ENCODE measurements at regions not wholly inside any gene's neighbourhood (a gene's known extent, or its start where the extent isn't known, plus 50 kb on each side); places are given as distances from the start of the nearest gene placed in this dataset.

DNA sequence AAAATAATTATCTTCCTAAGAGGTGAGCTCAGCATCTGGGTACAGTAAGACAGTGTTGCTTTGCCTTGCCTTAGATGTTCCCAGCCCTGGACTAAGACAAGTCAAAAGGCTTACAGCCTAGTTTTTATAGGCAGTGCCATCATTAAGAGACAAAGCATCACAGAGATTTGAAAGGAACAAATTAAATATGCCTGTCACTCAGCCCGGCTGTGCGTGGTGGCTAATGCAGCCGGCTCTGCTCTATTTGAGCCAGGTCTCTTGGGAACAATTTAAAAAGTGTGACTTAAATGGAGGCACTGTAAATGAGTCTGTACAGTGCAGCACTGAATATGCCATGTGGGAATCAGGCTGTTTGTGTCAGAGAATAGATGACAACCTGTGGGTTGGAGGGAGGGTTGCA is 1687.4 kb upstream of the FLRT2 start:
- Histone ChIP-seq H3K27me3 (replicated peaks; ENCODE audit: control insufficient read depth, insufficient read depth, low read length) (no peaks in the 10 kb centered on the region), H3K9ac (ENCODE audit: low read length) (no peak overlapping the region), H3K36me3 (ENCODE audit: control insufficient read depth, insufficient read depth, low read length, severe bottlenecking) (no peaks in the 10 kb centered on the region), H3K9me3 (ENCODE audit: control insufficient read depth, low read length) (no peaks in the 10 kb centered on the region), H3K4me3 (ENCODE audit: low read length) (no peak overlapping the region), H3K4me1 (ENCODE audit: control insufficient read depth, insufficient read depth, low read length) (no peaks in the 10 kb centered on the region)
- no peak for DNase-seq (ENCODE audit: low read depth)

DNA sequence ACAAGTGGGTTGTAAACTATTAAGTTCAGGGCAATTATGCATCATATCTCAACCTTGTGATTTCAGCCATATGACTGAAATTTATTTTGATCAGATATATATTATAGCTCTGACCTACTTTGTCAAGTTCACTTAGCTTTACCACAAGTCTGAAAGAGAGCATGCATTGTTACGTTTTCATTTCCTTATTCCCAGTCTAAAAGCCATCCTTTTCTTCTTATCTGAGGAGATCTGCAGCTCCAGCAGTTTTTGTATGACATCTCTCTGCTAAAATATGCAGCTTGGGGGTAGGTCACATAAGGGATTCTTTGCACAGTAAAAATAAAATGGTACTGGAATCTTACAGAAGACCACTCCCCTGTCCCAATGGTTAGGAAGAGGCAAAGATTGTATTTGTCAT is 1682.8 kb upstream of the FLRT2 start:
- DNase-seq (ENCODE audit: low read depth), result peak; percentile 8
- Histone ChIP-seq H3K4me3 (ENCODE audit: low read length) (no peak overlapping the region), H3K9ac (ENCODE audit: low read length) (no peak overlapping the region), H3K36me3 (ENCODE audit: control insufficient read depth, insufficient read depth, low read length, severe bottlenecking) (no peaks in the 10 kb centered on the region), H3K27me3 (replicated peaks; ENCODE audit: control insufficient read depth, insufficient read depth, low read length) (no peaks in the 10 kb centered on the region), H3K4me1 (ENCODE audit: control insufficient read depth, insufficient read depth, low read length) (no peaks in the 10 kb centered on the region), H3K9me3 (ENCODE audit: control insufficient read depth, low read length) (no peaks in the 10 kb centered on the region)

DNA sequence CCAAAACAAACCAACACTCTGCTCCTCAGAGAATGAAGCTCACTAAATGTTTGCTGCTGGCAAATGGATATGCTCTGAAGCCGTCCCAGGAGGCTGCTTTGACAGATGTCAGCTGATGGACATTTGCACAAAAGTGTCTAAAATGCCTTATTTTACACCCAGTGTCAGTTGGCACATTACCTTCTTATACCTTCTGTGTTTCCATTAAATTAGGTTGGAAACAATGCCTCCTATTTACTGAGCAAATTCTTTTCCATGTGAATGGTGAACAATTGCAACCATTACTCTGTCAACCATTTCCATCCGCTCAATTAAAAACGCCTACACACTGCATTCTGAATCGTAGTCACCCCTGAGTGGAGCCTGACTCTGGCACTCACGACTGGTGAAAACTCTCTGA is 1679.9 kb upstream of the FLRT2 start:
- Histone ChIP-seq H3K9ac (ENCODE audit: low read length) (no peak overlapping the region), H3K4me1 (ENCODE audit: control insufficient read depth, insufficient read depth, low read length) (no peaks in the 10 kb centered on the region), H3K9me3 (ENCODE audit: control insufficient read depth, low read length) (no peaks in the 10 kb centered on the region), H3K4me3 (ENCODE audit: low read length) (no peak overlapping the region), H3K36me3 (ENCODE audit: control insufficient read depth, insufficient read depth, low read length, severe bottlenecking) (no peaks in the 10 kb centered on the region), H3K27me3 (replicated peaks; ENCODE audit: control insufficient read depth, insufficient read depth, low read length) (no peaks in the 10 kb centered on the region)
- DNase-seq (ENCODE audit: low read depth), result no peak

DNA sequence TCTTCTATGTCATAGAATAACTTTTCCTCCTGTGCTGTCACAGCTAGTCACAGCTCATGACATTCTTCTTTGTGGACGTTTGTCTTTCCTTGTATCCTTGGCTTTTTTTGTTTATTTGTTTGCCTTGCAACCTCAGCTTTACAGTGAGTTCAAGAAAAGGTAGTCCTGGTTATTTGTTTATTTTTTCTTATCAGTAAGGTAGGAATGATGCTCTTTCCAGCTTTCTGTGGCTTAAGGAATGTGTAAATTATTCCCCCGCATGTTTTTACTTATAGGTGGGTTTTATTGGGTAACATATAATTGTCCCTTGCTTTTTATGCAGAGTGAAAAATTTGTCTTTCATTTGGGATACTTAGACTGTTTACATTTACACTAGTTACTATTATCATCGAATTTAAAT is 1673.6 kb upstream of the FLRT2 start:
- Histone ChIP-seq H3K4me1 (ENCODE audit: control insufficient read depth, insufficient read depth, low read length) (no peaks in the 10 kb centered on the region), H3K4me3 (ENCODE audit: low read length) (no peak overlapping the region), H3K9ac (ENCODE audit: low read length) (no peak overlapping the region), H3K27me3 (replicated peaks; ENCODE audit: control insufficient read depth, insufficient read depth, low read length) (no peaks in the 10 kb centered on the region), H3K36me3 (ENCODE audit: control insufficient read depth, insufficient read depth, low read length, severe bottlenecking) (no peaks in the 10 kb centered on the region), H3K9me3 (ENCODE audit: control insufficient read depth, low read length) (no peaks in the 10 kb centered on the region)
- no peak for DNase-seq (ENCODE audit: low read depth)

DNA sequence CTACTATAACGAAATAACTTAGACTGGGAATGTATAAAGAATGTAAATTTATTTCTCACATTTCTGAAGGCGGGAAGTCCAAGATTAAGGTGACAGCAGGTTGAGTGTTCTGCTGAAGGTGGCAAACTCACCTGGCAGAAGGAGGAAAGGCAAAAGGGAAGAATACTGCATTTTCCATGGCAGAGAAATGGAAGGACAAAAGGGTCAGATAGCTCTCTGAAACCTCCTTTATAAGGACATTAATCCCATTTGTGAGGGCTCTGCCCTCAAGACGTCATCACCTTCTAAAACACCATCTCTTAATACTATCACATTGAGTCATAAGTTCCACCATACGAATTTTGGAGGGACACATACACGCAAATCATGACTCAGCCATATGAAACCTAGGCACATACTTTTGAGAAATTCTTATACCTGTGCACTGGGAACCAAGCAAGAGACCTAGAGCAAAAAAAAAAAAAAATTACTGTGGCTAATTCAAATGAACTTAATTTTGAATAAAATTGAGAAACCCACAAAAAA is 1669.3 kb upstream of the FLRT2 start:
- Histone ChIP-seq H3K36me3 (ENCODE audit: control insufficient read depth, insufficient read depth, low read length, severe bottlenecking) (no peaks in the 10 kb centered on the region), H3K4me1 (ENCODE audit: control insufficient read depth, insufficient read depth, low read length) (no peaks in the 10 kb centered on the region), H3K4me3 (ENCODE audit: low read length) (no peak overlapping the region), H3K9ac (ENCODE audit: low read length) (no peak overlapping the region), H3K27me3 (replicated peaks; ENCODE audit: control insufficient read depth, insufficient read depth, low read length) (no peaks in the 10 kb centered on the region), H3K9me3 (ENCODE audit: control insufficient read depth, low read length) (no peaks in the 10 kb centered on the region)
- no peak for DNase-seq (ENCODE audit: low read depth)

DNA sequence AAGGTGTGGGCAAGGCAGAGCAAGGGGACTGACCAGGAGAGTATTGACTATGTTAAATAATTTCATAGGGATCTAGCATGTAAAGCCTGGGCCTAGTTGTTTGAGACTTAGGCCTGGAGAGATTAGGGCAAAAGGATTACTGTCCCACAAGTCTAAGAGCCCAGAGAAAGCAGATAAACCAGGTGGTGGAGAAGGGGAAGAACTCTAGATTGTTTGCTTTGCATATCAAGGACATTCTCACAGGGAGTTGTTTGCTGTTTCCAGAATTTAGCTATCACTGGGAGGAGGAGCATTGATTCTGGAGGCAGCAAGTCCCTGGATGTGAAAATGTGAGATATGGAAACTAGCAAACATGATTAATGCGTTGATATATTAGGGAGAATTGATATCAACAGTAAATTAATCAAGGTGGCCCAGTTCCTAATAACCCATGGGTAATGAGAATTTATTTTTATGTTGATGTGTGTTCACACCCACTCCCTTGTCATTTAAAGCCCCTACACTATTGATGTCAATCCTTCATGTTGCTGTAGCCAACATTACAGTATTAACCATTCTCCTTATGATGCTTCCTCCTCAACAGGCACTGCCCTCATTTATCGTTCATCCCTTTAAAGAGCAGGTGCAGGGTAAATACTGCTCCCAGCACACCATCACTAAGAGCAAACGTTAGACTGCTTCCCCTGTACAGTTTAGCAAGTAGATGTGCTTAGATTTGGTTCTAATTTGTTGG is 1666.7 kb upstream of the FLRT2 start:
- Histone ChIP-seq H3K9me3 (ENCODE audit: control insufficient read depth, low read length) (no peaks in the 10 kb centered on the region), H3K4me1 (ENCODE audit: control insufficient read depth, insufficient read depth, low read length) (no peaks in the 10 kb centered on the region), H3K4me3 (ENCODE audit: low read length) (no peak overlapping the region), H3K36me3 (ENCODE audit: control insufficient read depth, insufficient read depth, low read length, severe bottlenecking) (no peaks in the 10 kb centered on the region), H3K9ac (ENCODE audit: low read length) (no peak overlapping the region), H3K27me3 (replicated peaks; ENCODE audit: control insufficient read depth, insufficient read depth, low read length) (no peaks in the 10 kb centered on the region)
- no peak for DNase-seq (ENCODE audit: low read depth)

DNA sequence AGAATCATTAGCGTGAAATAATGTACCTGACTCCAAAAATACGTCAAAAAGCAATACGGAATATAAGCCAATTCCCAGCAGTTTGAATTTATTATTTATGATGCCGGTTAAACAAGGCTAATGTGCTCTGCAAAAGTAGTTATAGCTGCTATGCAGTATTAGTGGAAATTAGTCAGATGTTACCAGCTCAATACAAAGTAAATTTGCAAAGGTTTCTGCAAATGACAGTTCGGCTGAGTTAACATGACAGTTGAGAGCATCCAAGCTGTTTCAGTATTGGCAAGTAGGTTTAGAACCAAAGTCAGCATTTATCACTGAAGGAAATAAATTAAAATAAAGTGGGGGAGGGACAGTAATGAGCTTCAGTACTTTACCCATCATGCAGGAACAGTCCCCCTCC is 1665.8 kb upstream of the FLRT2 start:
- no peaks in the 10 kb centered on the region for H3K27me3 ChIP-seq (replicated peaks; ENCODE audit: control insufficient read depth, insufficient read depth, low read length)
- H3K9me3 ChIP-seq (ENCODE audit: control insufficient read depth, low read length), result no peaks in the 10 kb centered on the region
- H3K4me1 ChIP-seq (ENCODE audit: control insufficient read depth, insufficient read depth, low read length), result no peaks in the 10 kb centered on the region
- no peaks in the 10 kb centered on the region for H3K36me3 ChIP-seq (ENCODE audit: control insufficient read depth, insufficient read depth, low read length, severe bottlenecking)
- H3K9ac ChIP-seq (ENCODE audit: low read length), result no peak overlapping the region
- no peak overlapping the region for H3K4me3 ChIP-seq (ENCODE audit: low read length)
- DNase-seq (ENCODE audit: low read depth), result no peak

DNA sequence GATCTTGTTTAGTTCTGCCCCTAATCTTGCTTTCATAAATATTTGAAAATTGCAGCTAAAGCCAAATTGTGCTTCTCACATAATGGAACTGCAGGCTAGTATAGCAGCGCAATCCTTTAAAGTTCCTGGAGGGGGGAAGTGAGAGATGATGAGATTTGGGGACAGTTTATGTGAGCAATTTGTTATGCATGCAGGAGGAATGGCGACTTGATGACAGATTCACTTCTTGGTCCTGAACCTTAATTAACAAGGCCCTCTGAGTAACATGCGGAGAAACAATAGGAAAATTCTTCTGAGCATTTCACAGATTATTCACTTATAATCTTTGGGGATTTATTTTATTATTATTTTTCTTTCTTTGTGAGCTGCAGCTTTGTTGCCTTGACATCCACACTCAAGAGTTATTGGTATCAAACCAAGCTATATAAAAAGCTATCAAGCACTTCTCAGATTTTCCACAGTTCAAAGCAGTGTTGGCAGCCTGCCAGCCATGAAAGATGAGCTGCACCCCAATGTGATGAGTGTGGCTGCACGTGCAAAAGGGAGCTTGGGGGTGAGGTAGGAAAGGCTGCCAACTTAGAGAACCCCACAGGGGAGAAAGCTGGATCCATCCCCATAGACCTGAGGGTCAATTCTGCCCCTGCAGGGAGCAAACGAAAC is 1662.2 kb upstream of the FLRT2 start:
- Histone ChIP-seq H3K36me3 (ENCODE audit: control insufficient read depth, insufficient read depth, low read length, severe bottlenecking) (no peaks in the 10 kb centered on the region), H3K4me3 (ENCODE audit: low read length) (no peak overlapping the region), H3K9ac (ENCODE audit: low read length) (no peak overlapping the region), H3K9me3 (ENCODE audit: control insufficient read depth, low read length) (no peaks in the 10 kb centered on the region), H3K4me1 (ENCODE audit: control insufficient read depth, insufficient read depth, low read length) (no peaks in the 10 kb centered on the region), H3K27me3 (replicated peaks; ENCODE audit: control insufficient read depth, insufficient read depth, low read length) (no peaks in the 10 kb centered on the region)
- no peak for DNase-seq (ENCODE audit: low read depth)

DNA sequence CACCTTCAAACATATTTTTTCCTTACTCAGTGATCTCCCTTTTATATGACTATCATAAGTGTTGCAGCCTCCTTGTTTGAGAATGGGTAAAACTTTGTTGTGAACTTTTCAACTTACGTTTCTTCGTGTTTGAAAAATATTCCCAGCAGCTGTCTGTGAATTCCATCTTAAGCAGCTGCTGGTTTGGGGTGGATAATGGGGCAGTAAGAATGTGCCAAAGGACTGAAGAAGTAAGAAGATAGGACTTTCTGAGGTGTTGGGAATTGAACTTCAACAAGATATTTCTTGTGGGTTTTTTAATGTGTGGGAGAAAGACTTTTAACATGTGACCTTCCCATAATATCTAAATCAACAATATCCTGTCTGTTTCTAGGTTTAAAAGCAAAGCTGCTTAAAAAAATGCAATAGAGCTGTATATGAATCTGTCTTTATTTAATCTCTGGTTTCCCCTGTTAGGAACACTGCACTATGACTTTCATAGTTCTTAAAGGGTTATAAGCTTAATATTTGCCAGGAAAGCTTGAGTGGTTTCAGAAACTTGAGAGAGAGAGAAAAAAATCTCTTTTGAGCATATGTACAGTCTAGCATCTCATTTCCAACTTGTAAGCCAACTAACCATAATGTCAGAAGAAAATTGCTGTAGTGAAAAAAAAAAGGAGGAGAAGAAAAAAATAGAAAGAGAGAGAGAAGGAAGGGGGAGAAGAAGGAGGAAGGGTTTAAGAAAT is 1659.2 kb upstream of the FLRT2 start:
- no peaks in the 10 kb centered on the region for H3K36me3 ChIP-seq (ENCODE audit: control insufficient read depth, insufficient read depth, low read length, severe bottlenecking)
- H3K9ac ChIP-seq (ENCODE audit: low read length), result no peak overlapping the region
- H3K4me1 ChIP-seq (ENCODE audit: control insufficient read depth, insufficient read depth, low read length), result peaks cover 8% of the 10 kb centered on the region
- H3K4me3 ChIP-seq (ENCODE audit: low read length), result no peak overlapping the region
- no peak for DNase-seq (ENCODE audit: low read depth)
- H3K27me3 ChIP-seq (replicated peaks; ENCODE audit: control insufficient read depth, insufficient read depth, low read length), result no peaks in the 10 kb centered on the region
- H3K9me3 ChIP-seq (ENCODE audit: control insufficient read depth, low read length), result no peaks in the 10 kb centered on the region

DNA sequence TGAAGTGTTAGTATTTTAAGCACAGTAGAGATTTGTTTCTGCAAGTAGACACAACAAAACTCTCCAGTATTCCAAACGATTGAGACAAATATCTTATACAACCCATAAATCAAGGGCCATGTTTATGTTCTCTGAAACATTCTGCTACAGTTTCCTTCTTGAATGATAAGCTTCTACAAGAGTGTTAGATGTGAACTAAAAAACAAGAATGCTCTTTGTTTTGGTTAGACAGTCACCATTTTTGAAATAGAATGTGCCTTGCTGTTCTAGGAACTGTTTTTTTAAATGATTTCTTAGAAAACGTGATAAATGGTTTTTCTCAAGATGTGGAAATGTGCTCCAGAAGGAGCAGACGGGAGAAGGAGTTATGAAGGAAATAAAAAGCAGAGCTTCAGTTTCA is 1656.3 kb upstream of the FLRT2 start:
- H3K4me3 ChIP-seq (ENCODE audit: low read length), result no peak overlapping the region

DNA sequence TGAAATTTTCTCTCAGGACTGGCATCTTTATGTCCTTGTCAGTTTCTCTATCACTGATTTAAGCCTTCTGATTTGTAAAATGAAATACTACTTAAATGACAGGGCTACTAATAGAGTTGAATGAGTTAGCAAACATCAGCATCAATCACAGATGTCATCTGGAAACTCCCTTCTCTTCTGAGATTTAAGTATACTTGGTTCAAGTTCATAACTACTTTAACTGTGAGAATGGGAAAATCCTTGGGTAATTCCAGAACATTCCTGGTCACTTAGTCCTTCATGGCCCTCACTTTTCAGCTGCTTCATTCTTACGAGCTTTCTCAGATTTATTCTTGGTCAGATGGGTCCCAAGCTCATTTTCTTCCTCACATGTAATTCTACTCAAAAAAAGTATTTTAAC is 1655.3 kb upstream of the FLRT2 start:
- peak; percentile 39 for DNase-seq (ENCODE audit: low read depth)
- H3K4me3 ChIP-seq (ENCODE audit: low read length), result no peak overlapping the region
- no peaks in the 10 kb centered on the region for H3K9me3 ChIP-seq (ENCODE audit: control insufficient read depth, low read length)
- H3K36me3 ChIP-seq (ENCODE audit: control insufficient read depth, insufficient read depth, low read length, severe bottlenecking), result no peaks in the 10 kb centered on the region
- H3K27me3 ChIP-seq (replicated peaks; ENCODE audit: control insufficient read depth, insufficient read depth, low read length), result no peaks in the 10 kb centered on the region
- no peak overlapping the region for H3K9ac ChIP-seq (ENCODE audit: low read length)
- peaks cover 8% of the 10 kb centered on the region for H3K4me1 ChIP-seq (ENCODE audit: control insufficient read depth, insufficient read depth, low read length)

More for the DNA sequence above, 1656.3 kb upstream of the FLRT2 start:
- Histone ChIP-seq H3K9me3 (ENCODE audit: control insufficient read depth, low read length) (no peaks in the 10 kb centered on the region), H3K9ac (ENCODE audit: low read length) (no peak overlapping the region), H3K4me1 (ENCODE audit: control insufficient read depth, insufficient read depth, low read length) (peaks cover 8% of the 10 kb centered on the region), H3K36me3 (ENCODE audit: control insufficient read depth, insufficient read depth, low read length, severe bottlenecking) (no peaks in the 10 kb centered on the region), H3K27me3 (replicated peaks; ENCODE audit: control insufficient read depth, insufficient read depth, low read length) (no peaks in the 10 kb centered on the region)
- DNase-seq (ENCODE audit: low read depth), result no peak

Data from adipocyte (in vitro differentiated cells).